ENCODE measurements at regions not wholly inside any gene's neighbourhood (a gene's known extent, or its start where the extent isn't known, plus 50 kb on each side); places are given as distances from the start of the nearest gene placed in this dataset.
A peak's percentile ranks its signal among the peaks of the same experiment; 100 is the strongest.

DNA sequence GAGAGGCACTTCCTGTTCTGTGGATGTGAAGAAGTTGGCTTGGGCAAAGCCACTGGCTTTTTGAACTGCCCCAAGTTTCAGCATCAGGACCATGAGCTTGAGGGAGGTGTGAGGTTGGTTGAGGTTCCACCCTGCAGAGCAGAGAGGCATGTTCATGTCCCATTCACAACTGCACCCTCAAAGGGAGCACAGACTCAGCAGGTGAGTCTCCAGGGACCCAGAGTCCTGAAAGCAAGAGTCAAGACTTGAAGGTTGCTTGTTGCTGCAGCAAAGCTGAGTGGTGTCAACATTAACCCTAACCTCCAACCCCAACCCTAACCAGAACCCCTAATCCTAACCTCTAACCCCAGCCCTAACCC is 556.3 kb downstream of the BRD1 start:
- no peak overlapping the region for H3K27ac ChIP-seq
- in situ Hi-C loops (cut with MboI; ENCODE audit: low pct_unique_long_range_greater_than_20kb in 2 of 9, low sequenced_read_pairs in 9 of 9, unreplicated experiment in 9 of 9), result no loop called here
- no peaks in the 10 kb centered on the region for H3K4me1 ChIP-seq (replicated peaks in 1 of 2)
- ATAC-seq (replicated peaks in 6 of 8), result no peak
- H3K4me3 ChIP-seq, result no peak overlapping the region

DNA sequence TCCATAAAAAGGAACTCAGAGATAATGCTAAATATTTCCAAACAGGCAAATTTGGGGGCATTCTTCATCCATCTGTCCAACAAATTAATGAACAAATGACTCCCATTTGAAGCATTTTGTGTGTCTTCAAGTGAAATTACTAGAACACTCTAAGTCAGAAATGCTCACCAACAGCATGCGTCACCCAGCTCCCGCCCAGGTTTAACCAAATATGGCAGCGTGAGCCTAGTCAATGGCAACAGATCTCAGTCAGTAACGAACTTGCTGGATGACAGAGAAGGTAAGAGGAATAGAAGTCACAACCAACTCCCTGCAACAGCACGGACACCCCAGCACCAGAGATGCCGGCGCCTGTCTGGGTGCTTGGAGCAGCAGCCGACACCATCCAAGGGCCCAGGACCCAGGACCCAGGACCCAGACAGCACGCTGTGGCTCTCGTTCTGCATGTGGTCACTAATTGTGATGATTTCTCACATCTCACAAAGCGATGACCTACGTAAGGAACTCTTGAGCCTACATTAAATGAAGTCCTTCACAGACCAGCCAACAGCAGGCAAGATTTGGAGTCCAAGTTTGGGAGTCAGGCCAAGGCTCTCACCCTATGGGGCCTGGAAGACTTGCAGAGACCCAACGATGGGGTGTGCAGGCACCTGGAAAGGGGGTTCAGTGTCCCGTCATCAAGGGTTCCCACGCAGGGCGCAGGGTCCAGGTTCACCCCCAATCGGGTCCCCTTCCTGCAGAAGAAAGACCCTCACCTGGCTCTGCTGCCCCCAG is 556.9 kb downstream of the BRD1 start:
- Histone ChIP-seq H3K27ac (no peak overlapping the region), H3K4me1 (replicated peaks in 1 of 2) (no peaks in the 10 kb centered on the region), H3K4me3 (no peak overlapping the region)
- no peak for ATAC-seq (replicated peaks in 6 of 8)
- 40 to 94% (median 59%) methylated on average over 3 to 11 of the region's 17 CpGs; no CpG with 5 or more reads in 3 of the 10 experiments for WGBS, 10 experiments
- in situ Hi-C loops (cut with MboI; ENCODE audit: low pct_unique_long_range_greater_than_20kb in 2 of 9, low sequenced_read_pairs in 9 of 9, unreplicated experiment in 9 of 9), result no loop called here

DNA sequence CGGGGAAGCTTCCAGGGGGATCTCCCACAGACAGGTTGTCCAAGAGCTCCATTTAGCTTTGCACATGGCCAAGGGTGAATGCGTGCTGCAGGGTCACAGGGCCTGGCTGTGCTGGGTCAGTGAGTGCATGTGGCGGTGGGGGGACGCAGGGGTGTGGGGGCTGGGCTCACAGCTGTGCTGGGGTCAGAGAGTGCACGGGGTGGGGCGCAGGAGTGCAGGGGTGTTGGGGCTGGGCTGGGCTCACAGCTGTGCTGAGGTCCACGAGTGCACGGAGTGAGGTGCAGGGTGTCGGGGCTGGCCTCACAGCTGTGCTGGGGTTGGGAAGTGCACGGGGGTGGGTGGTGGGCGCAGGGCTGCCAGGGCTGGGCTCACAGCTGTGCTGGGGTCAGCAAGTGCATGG is 557.7 kb downstream of the BRD1 start:
- peak in 3 of 8 experiments; percentile 27 to 39 (median 27) for ATAC-seq (replicated peaks in 6 of 8)
- Histone ChIP-seq H3K4me1 (replicated peaks in 1 of 2) (no peaks in the 10 kb centered on the region), H3K4me3 (no peak overlapping the region), H3K27ac (no peak overlapping the region)
- 0 to 76% methylated on average over 1 to 3 of the region's 11 CpGs; no CpG with 5 or more reads in 8 of the 10 experiments for WGBS, 10 experiments
- in situ Hi-C loops (cut with MboI; ENCODE audit: low pct_unique_long_range_greater_than_20kb in 2 of 9, low sequenced_read_pairs in 9 of 9, unreplicated experiment in 9 of 9), result no loop called here

DNA sequence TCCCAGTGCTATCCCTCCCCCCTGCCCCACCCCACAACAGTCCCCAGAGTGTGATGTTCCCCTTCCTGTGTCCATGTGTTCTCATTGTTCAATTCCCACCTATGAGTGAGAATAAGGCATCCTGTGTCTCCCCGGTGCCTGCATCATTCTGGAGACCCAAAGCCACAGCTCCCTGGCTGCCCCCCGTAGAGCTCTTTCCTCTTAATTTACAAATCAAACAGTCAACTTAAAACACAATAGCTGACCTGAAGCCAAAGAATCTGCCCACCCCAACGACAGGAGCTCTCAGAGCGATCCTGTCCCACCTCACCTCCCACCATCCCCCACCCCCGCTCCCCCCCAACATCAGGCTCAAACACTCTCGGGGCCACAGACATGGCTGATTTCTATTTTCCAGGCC is 558.3 kb downstream of the BRD1 start:
- Histone ChIP-seq H3K27ac (no peak overlapping the region), H3K4me1 (replicated peaks in 1 of 2) (no peaks in the 10 kb centered on the region), H3K4me3 (no peak overlapping the region)
- in situ Hi-C loops (cut with MboI; ENCODE audit: low pct_unique_long_range_greater_than_20kb in 2 of 9, low sequenced_read_pairs in 9 of 9, unreplicated experiment in 9 of 9), result no loop called here
- ATAC-seq (replicated peaks in 6 of 8), result no peak
- 0% methylated on average over 2 of the region's 6 CpGs; no CpG with 5 or more reads in 9 of the 10 experiments for WGBS, 10 experiments

DNA sequence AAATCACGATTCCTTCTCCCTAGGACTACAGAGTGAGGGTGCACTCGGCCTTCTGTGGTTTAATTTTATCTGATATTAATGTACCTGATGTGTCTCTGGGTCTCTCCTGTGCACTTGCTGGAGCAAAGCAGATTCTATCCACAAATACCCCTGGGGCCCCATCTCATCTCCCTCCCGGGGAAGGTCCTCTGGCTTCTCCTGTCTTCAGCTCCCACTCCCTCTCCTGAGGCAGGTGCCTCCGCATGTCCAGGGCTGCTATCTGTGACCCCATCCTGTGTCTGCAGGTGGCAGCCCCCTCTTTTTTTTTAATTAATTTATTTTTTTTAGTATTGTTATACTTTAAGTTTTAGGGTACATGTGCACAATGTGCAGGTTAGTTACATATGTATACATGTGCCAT is 558.7 kb downstream of the BRD1 start:
- in situ Hi-C loops (cut with MboI; ENCODE audit: low pct_unique_long_range_greater_than_20kb in 2 of 9, low sequenced_read_pairs in 9 of 9, unreplicated experiment in 9 of 9), result no loop called here
- ATAC-seq (replicated peaks in 6 of 8), result no peak
- H3K27ac ChIP-seq, result no peak overlapping the region
- no peak overlapping the region for H3K4me3 ChIP-seq
- no peaks in the 10 kb centered on the region for H3K4me1 ChIP-seq (replicated peaks in 1 of 2)
- 0 to 100% (median 23%) methylated on average over 1 to 3 of the region's 4 CpGs; no CpG with 5 or more reads in 2 of the 10 experiments for WGBS, 10 experiments

DNA sequence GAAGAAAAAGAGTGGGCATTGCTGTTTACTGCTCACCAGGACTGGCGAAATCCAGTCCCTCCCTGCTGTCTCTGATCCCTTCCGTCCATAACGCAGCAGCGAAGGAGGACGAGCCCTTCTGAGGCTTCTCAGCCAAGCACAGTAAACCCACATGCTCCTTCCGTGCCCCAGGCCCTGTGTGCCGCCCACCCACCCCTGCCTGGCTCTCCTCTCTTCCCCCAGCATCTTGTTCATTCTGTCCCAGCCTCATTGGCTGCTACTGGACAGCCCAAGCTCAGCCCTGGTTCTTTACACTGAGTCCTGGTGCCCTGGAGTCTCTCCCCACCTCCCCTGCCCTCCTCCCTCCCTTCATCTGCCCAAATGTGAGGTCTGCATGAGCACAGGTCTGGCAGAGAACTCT is 559.7 kb downstream of the BRD1 start:
- H3K4me1 ChIP-seq (replicated peaks in 1 of 2), result no peaks in the 10 kb centered on the region
- no peak overlapping the region for H3K27ac ChIP-seq
- WGBS, 10 experiments, result 28 to 73% (median 40%) methylated on average over 2 to 5 of the region's 7 CpGs; no CpG with 5 or more reads in 7 of the 10 experiments
- in situ Hi-C loops (cut with MboI; ENCODE audit: low pct_unique_long_range_greater_than_20kb in 2 of 9, low sequenced_read_pairs in 9 of 9, unreplicated experiment in 9 of 9), result no loop called here
- H3K4me3 ChIP-seq, result no peak overlapping the region
- ATAC-seq (replicated peaks in 6 of 8), result no peak

DNA sequence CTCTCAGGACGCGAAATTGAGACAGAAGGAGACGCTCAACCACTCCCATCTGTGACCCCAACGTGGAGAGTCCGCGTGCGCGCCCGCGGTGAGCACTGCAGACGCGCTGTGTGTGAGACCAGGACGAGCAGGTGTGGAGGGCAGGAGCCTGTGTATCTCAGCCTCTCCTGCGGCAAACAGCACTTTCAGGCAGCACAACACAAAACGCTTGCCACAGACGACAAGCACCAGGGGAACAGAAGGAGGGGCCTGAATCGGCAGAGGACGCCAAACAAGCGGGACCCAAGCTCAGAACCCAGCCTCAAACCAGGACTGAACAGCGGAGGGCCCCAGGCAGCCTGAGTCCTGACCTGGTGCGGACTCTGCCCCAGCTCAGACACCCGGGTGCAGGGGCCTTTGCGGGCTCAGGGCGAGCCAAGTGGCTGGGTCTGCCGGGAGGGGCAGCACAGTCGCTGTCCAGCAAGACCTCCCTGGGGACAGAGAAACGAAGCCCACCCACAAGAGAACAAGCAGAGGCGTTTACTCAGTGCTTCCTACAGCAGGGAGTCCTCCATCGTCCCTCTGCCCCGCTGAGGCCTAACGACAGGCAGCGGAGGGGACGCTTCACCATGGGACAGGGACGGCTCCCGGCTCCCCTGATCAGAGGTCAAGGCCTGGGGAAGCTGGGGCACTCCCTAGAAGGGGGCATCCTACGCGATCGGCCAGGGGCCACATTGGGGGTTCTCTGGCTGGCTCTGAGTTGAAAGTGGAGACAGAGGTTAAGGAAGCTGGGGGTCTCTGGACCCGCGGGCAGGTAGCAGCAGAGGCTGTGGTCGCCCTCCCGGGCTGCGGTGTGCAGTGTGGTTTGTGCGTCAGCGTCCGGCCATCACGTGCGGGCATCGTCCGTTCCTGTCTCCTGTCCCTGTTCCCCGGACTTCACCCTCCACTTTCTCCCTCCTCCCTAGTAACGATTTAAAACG is 560.8 kb downstream of the BRD1 start:
- Histone ChIP-seq H3K4me1 (replicated peaks in 1 of 2) (no peaks in the 10 kb centered on the region), H3K4me3 (no peak overlapping the region), H3K27ac (no peak overlapping the region)
- in situ Hi-C loops (cut with MboI; ENCODE audit: low pct_unique_long_range_greater_than_20kb in 2 of 9, low sequenced_read_pairs in 9 of 9, unreplicated experiment in 9 of 9), result no loop called here
- ATAC-seq (replicated peaks in 6 of 8), result no peak
- WGBS, 10 experiments, result 15 to 92% (median 71%) methylated on average over 3 to 30 of the region's 53 CpGs; no CpG with 5 or more reads in 1 of the 10 experiments

DNA sequence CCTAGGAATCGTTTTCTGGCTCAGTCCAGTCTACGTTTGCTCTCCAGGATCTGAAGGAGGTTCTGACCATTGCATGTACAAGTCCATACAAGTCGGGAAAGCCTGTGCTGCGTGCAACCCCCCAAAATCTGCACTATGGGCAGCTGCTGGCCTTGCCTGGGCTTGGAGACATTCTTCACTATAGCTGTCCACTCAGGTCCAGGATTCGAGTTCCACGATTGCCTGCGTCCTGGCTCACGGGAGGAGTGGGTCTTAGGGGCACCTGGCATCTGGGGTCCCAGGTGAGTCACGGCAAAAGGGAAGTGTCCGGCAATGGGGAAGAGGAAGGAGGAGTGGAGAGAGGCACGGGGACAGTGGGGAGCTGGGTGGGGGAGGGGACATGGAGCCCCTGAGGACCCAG is 563.0 kb downstream of the BRD1 start:
- no peak for ATAC-seq (replicated peaks in 6 of 8)
- 13 to 85% (median 43%) methylated on average over 1 to 7 of the region's 11 CpGs; no CpG with 5 or more reads in 3 of the 10 experiments for whole genome bisulfite sequencing, 10 experiments
- in situ Hi-C loops (cut with MboI; ENCODE audit: low pct_unique_long_range_greater_than_20kb in 2 of 9, low sequenced_read_pairs in 9 of 9, unreplicated experiment in 9 of 9), result no loop called here
- Histone ChIP-seq H3K4me1 (replicated peaks in 1 of 2) (no peaks in the 10 kb centered on the region), H3K27ac (no peak overlapping the region), H3K4me3 (no peak overlapping the region)

DNA sequence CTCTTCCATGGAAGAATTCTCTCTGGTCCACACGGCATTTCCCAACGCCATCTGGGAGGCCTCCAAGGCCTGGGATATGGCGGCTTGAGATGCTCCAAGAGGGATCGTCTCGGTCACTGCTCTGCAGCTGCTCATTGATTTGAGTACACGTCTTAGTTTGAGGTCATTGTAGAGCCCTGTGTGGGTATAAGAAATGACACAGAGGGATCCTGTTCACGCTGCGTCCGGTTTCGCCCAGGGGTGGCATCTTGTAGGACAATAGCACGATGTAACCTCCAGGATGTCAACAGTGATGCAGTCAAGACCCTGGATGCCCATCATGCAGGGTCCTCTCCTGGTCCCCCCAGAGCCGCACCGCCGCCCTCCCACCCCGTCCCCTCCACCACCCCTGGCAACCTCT is 564.6 kb downstream of the BRD1 start:
- 60 to 100% (median 95%) methylated on average over 1 to 7 of the region's 15 CpGs; no CpG with 5 or more reads in 6 of the 10 experiments for WGBS, 10 experiments
- H3K4me3 ChIP-seq, result no peak overlapping the region
- in situ Hi-C loops (cut with MboI; ENCODE audit: low pct_unique_long_range_greater_than_20kb in 2 of 9, low sequenced_read_pairs in 9 of 9, unreplicated experiment in 9 of 9), result no loop called here
- no peaks in the 10 kb centered on the region for H3K4me1 ChIP-seq (replicated peaks in 1 of 2)
- no peak for ATAC-seq (replicated peaks in 6 of 8)
- H3K27ac ChIP-seq, result no peak overlapping the region

DNA sequence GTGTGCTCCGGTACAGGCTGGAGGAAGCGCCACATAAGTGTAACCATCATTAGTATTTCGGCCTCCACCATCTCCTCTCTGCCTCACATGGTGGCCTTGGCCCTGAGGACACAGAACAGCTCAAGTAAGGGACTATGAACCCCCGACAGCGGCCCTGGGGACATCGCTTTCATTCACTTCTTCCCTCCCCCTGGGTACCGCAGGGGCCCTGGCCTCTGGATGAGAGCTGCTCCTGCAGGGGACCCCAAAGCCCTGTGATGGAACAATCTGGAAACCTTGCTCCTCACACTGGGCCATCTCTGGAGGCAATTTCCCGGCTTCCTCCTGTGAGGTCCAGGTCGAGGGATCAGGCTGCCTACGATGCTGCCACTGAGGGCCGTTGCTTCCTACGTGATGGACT is 565.5 kb downstream of the BRD1 start:
- ATAC-seq (replicated peaks in 6 of 8), result no peak
- in situ Hi-C loops (cut with MboI; ENCODE audit: low pct_unique_long_range_greater_than_20kb in 2 of 9, low sequenced_read_pairs in 9 of 9, unreplicated experiment in 9 of 9), result no loop called here
- Histone ChIP-seq H3K4me1 (replicated peaks in 1 of 2) (no peaks in the 10 kb centered on the region), H3K27ac (no peak overlapping the region), H3K4me3 (no peak overlapping the region)
- 20 to 100% (median 88%) methylated on average over 1 to 8 of the region's 12 CpGs; no CpG with 5 or more reads in 3 of the 10 experiments for WGBS, 10 experiments

DNA sequence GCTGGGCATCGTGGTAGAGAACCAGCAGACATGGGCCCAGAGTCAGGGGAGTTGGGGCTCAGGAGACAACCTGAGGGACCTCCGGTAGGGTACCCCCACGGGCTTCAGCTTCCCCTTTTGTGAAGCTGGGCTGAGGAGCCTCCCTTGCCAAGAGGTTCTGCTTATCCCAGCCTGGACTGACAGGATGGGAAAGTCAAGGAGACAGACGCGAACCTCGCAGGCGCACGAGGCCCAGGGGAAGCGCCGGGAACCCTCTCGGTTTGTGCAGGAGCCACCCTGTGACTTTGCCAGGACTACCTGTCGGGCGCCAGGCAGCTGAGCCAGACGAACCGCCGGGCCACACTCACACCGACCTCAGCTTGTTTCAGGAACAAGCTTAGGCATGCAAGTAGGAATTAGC is 566.1 kb downstream of the BRD1 start:
- Histone ChIP-seq H3K4me3 (no peak overlapping the region), H3K4me1 (replicated peaks in 1 of 2) (no peaks in the 10 kb centered on the region), H3K27ac (no peak overlapping the region)
- in situ Hi-C loops (cut with MboI; ENCODE audit: low pct_unique_long_range_greater_than_20kb in 2 of 9, low sequenced_read_pairs in 9 of 9, unreplicated experiment in 9 of 9), result no loop called here
- WGBS, 10 experiments, result 44 to 92% (median 70%) methylated on average over 3 to 15 of the region's 17 CpGs; no CpG with 5 or more reads in 6 of the 10 experiments
- ATAC-seq (replicated peaks in 6 of 8), result no peak

DNA sequence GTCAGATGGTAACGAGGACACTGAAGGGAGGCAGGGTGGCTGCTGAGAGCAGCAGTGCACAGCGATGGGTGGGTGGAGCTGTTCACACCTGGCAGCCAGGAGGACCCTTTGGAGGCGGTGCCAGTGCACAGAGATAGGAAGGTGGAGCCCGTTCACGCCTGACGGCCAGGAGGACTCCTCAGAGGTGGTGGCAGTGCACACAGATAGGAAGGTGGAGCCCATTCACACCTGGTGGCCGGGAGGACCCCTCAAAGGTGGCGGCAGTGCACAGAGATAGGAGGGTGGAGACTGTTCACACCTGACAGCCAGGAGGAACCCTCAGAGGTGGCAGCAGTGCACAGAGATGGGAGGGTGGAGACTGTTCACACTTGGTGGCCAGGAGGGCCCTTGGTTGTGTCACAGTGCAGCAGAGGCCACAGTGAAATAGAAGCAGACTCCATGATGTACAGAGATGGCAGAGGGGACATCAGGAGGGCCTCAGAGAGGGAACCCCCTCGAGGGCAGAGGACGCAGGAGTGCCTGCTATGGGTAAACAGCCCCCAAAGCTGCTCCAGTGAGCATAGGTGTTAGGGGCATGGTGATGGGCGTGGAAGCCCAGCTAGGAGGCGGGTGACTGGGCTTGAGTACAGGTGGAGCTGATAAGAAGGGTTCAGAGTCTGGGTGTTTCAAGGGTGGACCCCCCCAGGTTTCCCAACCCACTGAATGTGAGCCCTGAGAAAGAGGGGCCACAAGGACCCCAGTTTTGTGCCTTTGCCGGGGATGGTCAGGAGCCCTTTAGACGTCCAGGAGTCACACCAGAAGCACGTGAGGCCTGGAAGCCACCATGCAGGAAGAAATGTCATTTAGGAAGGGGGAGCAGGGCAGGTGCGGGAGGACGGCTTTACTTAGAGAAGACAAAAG is 566.7 kb downstream of the BRD1 start:
- 13 to 100% (median 40%) methylated on average over 1 to 4 of the region's 17 CpGs; no CpG with 5 or more reads in 1 of the 10 experiments for WGBS, 10 experiments
- Histone ChIP-seq H3K4me1 (replicated peaks in 1 of 2) (no peaks in the 10 kb centered on the region), H3K4me3 (no peak overlapping the region), H3K27ac (no peak overlapping the region)
- no peak for ATAC-seq (replicated peaks in 6 of 8)
- in situ Hi-C loops (cut with MboI; ENCODE audit: low pct_unique_long_range_greater_than_20kb in 2 of 9, low sequenced_read_pairs in 9 of 9, unreplicated experiment in 9 of 9), result no loop called here
